SK-N-SH (cell line): ENCODE measurements at regions not wholly inside any gene's neighbourhood (a gene's known extent, or its start where the extent isn't known, plus 50 kb on each side); places are given as distances from the start of the nearest gene placed in this dataset.
A peak's percentile ranks its signal among the peaks of the same experiment; 100 is the strongest.

Experiments used
- CTCF ChIA-PET: fragments of 300-600, 350-600 bp; formaldehyde crosslinking; extraction: SDS; loops from one replicate; lab custom pipeline; 2021; lab: Yijun Ruan, JAX
- POLR2A ChIA-PET: fragments of 350-600 bp; sonication (Branson Sonifier 250); formaldehyde crosslinking; extraction: SDS; loops from one replicate; lab custom pipeline; 2020; ENCODE audit warnings: antibody characterized with exemption, inconsistent platforms; lab: Yijun Ruan, JAX
- DNase-seq: peaks from one replicate; pipeline ENCODE4 v3.0.0; 2012
- H2AFZ ChIP-seq: fragments of 200-600 bp; sonication (generic); 2 replicates; pipeline ENCODE4 v1.8.1; 2016; ENCODE audit warnings: antibody characterized with exemption, mild to moderate bottlenecking, low read depth
- H3F3A ChIP-seq: fragments of 200-600 bp; sonication (generic); replicated peaks from 2 replicates; pipeline ENCODE3; 2016; ENCODE audit warnings: antibody characterized with exemption, mild to moderate bottlenecking; ENCODE audit not compliant: insufficient read depth
- H3K27ac ChIP-seq, 2 experiments: fragments of 200-500 bp in 1 of 2; fragments of 200-600 bp in 1 of 2; sonication (Bioruptor generic) in 1 of 2; sonication (generic), shearing (Covaris generic) in 1 of 2; 2 replicates each; pipeline versions ENCODE4 v1.5.1 to v1.6.1; 2014 to 2016; ENCODE audit warnings: low read depth in 2 of 2, inconsistent platforms in 1 of 2, low read length in 1 of 2, mild to moderate bottlenecking in 1 of 2, mixed read lengths in 1 of 2
- H3K27me3 ChIP-seq: fragments of 200-600 bp; sonication (generic), shearing (Covaris generic); 2 replicates; pipeline ENCODE4 v1.6.1; 2016; ENCODE audit warnings: mixed run types; ENCODE audit not compliant: insufficient read depth
- H3K36me3 ChIP-seq, 2 experiments: fragments of 200-500 bp in 1 of 2; fragments of 200-600 bp in 1 of 2; sonication (Bioruptor generic) in 1 of 2; sonication (generic) in 1 of 2; replicated peaks in 1 of 2; 2 replicates each; pipeline versions ENCODE3 to v1.5.1; 2014 to 2016; ENCODE audit warnings: low read length in 1 of 2, mild to moderate bottlenecking in 1 of 2; ENCODE audit not compliant: insufficient read depth in 2 of 2, control insufficient read depth in 1 of 2
- H3K4me1 ChIP-seq, 2 experiments: fragments of 200-500 bp in 1 of 2; fragments of 200-600 bp in 1 of 2; sonication (Bioruptor generic) in 1 of 2; sonication (generic), shearing (Covaris generic) in 1 of 2; 2 replicates each; pipeline versions ENCODE4 v1.5.1 to v1.6.1; 2014 to 2016; ENCODE audit warnings: low read depth in 1 of 2, low read length in 1 of 2, mixed run types in 1 of 2; ENCODE audit not compliant: insufficient read depth in 2 of 2, control insufficient read depth in 1 of 2
- H3K4me2 ChIP-seq: fragments of 200-600 bp; sonication (generic), shearing (Covaris generic); 2 replicates; pipeline ENCODE4 v1.6.1; 2017; ENCODE audit warnings: mixed run types
- H3K4me3 ChIP-seq, 2 experiments: fragments of 200-500 bp in 1 of 2; fragments of 200-600 bp in 1 of 2; sonication (Bioruptor generic) in 1 of 2; sonication (generic), shearing (Covaris generic) in 1 of 2; 2 replicates each; pipeline versions ENCODE4 v1.5.1 to v1.8.1; 2014 to 2016; ENCODE audit warnings: low read depth in 2 of 2, inconsistent platforms in 1 of 2, low read length in 1 of 2, mild to moderate bottlenecking in 1 of 2, mixed read lengths in 1 of 2, moderate library complexity in 1 of 2
- H3K79me2 ChIP-seq: fragments of 200-600 bp; sonication (generic); 2 replicates; pipeline ENCODE4 v1.8.1; 2017; ENCODE audit warnings: mild to moderate bottlenecking; ENCODE audit not compliant: insufficient read depth
- H3K9ac ChIP-seq: fragments of 200-600 bp; sonication (generic); 2 replicates; pipeline ENCODE4 v1.6.1; 2017; ENCODE audit warnings: mixed run types
- H3K9me2 ChIP-seq: fragments of 200-600 bp; sonication (generic); 2 replicates; pipeline ENCODE4 v1.6.1; 2017; ENCODE audit warnings: mixed run types
- H3K9me3 ChIP-seq: fragments of 200-600 bp; sonication (generic); 2 replicates; pipeline ENCODE4 v1.6.1; 2017; ENCODE audit warnings: mixed run types, mild to moderate bottlenecking, moderate library complexity
- H4K20me1 ChIP-seq: fragments of 200-600 bp; sonication (generic); 2 replicates; pipeline ENCODE4 v1.6.1; 2017; ENCODE audit warnings: mild to moderate bottlenecking, mixed run types; ENCODE audit not compliant: insufficient read depth
- CHD2 ChIP-seq: fragments of 150-350 bp; IDR thresholded peaks from 2 replicates; pipeline ENCODE4 v1.6.1; 2018; ENCODE audit warnings: low read length; ENCODE audit not compliant: partially characterized antibody
- ELF1 ChIP-seq: IDR thresholded peaks from 2 replicates; pipeline ENCODE4 v1.4.0; 2012
- EP300 ChIP-seq, 2 experiments: IDR thresholded peaks; 2 replicates each; pipeline versions ENCODE4 v1.4.0 to v1.6.1; 2012; ENCODE audit warnings: borderline replicate concordance in 1 of 2, low read depth in 1 of 2, low read length in 1 of 2
- EZH2phosphoT487 ChIP-seq: fragments of 200-600 bp; sonication (generic); IDR thresholded peaks from 2 replicates; pipeline ENCODE4 v1.6.1; 2017; ENCODE audit warnings: low read depth, mixed run types, mild to moderate bottlenecking, antibody characterized with exemption, moderate library complexity, borderline replicate concordance
- FOSL2 ChIP-seq: IDR thresholded peaks from 2 replicates; pipeline ENCODE4 v1.4.0; 2012; ENCODE audit warnings: low read depth, mild to moderate bottlenecking, moderate library complexity, borderline replicate concordance
- GABPA ChIP-seq: IDR thresholded peaks from 2 replicates; pipeline ENCODE4 v1.4.0; 2012; ENCODE audit warnings: low read depth, mild to moderate bottlenecking
- GATA2 ChIP-seq: sonication (generic); formaldehyde crosslinking; IDR thresholded peaks from 2 replicates; pipeline ENCODE4 v1.5.0; 2020; ENCODE audit warnings: mild to moderate bottlenecking, missing genetic modification reagents
- JUND ChIP-seq: IDR thresholded peaks from 2 replicates; pipeline ENCODE4 v1.4.0; 2012
- MAX ChIP-seq: IDR thresholded peaks from 2 replicates; pipeline ENCODE4 v1.4.0; 2012; ENCODE audit warnings: low read depth
- MEF2A ChIP-seq: IDR thresholded peaks from 2 replicates; pipeline ENCODE4 v1.4.0; 2012; ENCODE audit warnings: low read depth, borderline replicate concordance
- MXI1 ChIP-seq: IDR thresholded peaks from 2 replicates; pipeline ENCODE4 v1.6.1; 2012; ENCODE audit warnings: mild to moderate bottlenecking, low read depth, low read length, improper control_type of control experiment
- NFIC ChIP-seq: IDR thresholded peaks from 2 replicates; pipeline ENCODE4 v1.4.0; 2012; ENCODE audit warnings: borderline replicate concordance
- NRF1 ChIP-seq: IDR thresholded peaks from 2 replicates; pipeline ENCODE4 v1.6.1; 2012; ENCODE audit warnings: low read depth, mild to moderate bottlenecking, low read length
- POLR2AphosphoS5 ChIP-seq: IDR thresholded peaks from 2 replicates; pipeline ENCODE4 v1.6.1; 2012; ENCODE audit warnings: low read depth, low read length
- RAD21 ChIP-seq: IDR thresholded peaks from 2 replicates; pipeline ENCODE4 v1.6.1; 2012; ENCODE audit warnings: mild to moderate bottlenecking, low read length
- RCOR1 ChIP-seq: fragments of 150-350 bp; IDR thresholded peaks from 2 replicates; pipeline ENCODE4 v1.6.1; 2017; ENCODE audit warnings: antibody characterized with exemption, low read length
- RFX5 ChIP-seq: IDR thresholded peaks from 2 replicates; pipeline ENCODE4 v1.6.1; 2012; ENCODE audit warnings: mild to moderate bottlenecking, improper control_type of control experiment, low read length
- RXRA ChIP-seq: IDR thresholded peaks from 2 replicates; pipeline ENCODE4 v1.4.0; 2012; ENCODE audit warnings: low read depth, mild to moderate bottlenecking, borderline replicate concordance
- SIN3A ChIP-seq: IDR thresholded peaks from 2 replicates; pipeline ENCODE4 v1.6.1; 2012; ENCODE audit warnings: low read depth, mild to moderate bottlenecking, low read length, moderate library complexity, borderline replicate concordance
- SMC3 ChIP-seq: IDR thresholded peaks from 2 replicates; pipeline ENCODE4 v1.6.1; 2012; ENCODE audit warnings: low read depth, low read length, improper control_type of control experiment
- TAF1 ChIP-seq: IDR thresholded peaks from 2 replicates; pipeline ENCODE4 v1.6.1; 2012; ENCODE audit warnings: low read depth, mild to moderate bottlenecking, low read length, moderate library complexity, borderline replicate concordance
- TCF12 ChIP-seq: IDR thresholded peaks from 2 replicates; pipeline ENCODE4 v1.4.0; 2012
- TEAD4 ChIP-seq: IDR thresholded peaks from 2 replicates; pipeline ENCODE4 v1.4.0; 2012; ENCODE audit warnings: mild to moderate bottlenecking, borderline replicate concordance; ENCODE audit not compliant: insufficient read depth
- USF2 ChIP-seq: fragments of 150-350 bp; IDR thresholded peaks from 2 replicates; pipeline ENCODE4 v1.6.1; 2017; ENCODE audit warnings: antibody characterized with exemption, low read length, low read depth, borderline replicate concordance
- YY1 ChIP-seq: IDR thresholded peaks from 2 replicates; pipeline ENCODE4 v1.4.0; 2012; ENCODE audit warnings: low read depth, mild to moderate bottlenecking
- WGBS: methylation state at CpG from one replicate; pipeline ENCODE4 v1.1.6; 2017; ENCODE audit warnings: low lambda C conversion rate; 5-methylcytosine and 5-hydroxymethylcytosine counted together

GRCh38 chr11:36777311-36777710, 179.3 kb upstream of the RAG2 start (continued):
- TF ChIP-seq EZH2phosphoT487 (no peak), TEAD4 (peak; percentile 69; the same call in 1 of the 2 replicates), TCF12 (peak; percentile 83), GABPA (no peak), RFX5 (no peak), ELF1 (no peak), EP300 (IDR thresholded peaks at IDR 0.05; ENCODE audit: borderline replicate concordance in 1 of 2, low read depth in 1 of 2, low read length in 1 of 2) (no peak), NRF1 (no peak), FOSL2 (peak; percentile 3; the same call in 1 of the 2 replicates), CHD2 (no peak), JUND (peak; percentile 60)

- POLR2A ChIA-PET = no interaction called here
- TF ChIP-seq EP300 (IDR thresholded peaks at IDR 0.05; ENCODE audit: borderline replicate concordance in 1 of 2, low read depth in 1 of 2, low read length in 1 of 2) (peak in 1 of 2 experiments; percentile 15; a peak in 1 of 4 replicates), MAX (no peak), RCOR1 (no peak), JUND (no peak), POLR2AphosphoS5 (no peak), SMC3 (no peak), GATA2 (CRISPR knock-in tag) (no peak)
- Histone ChIP-seq H3K4me1 (peaks cover 0 to 4% of the 10 kb centered on the region in 2 experiments; a peak in 2 of 4 replicates), H2AFZ (no peak overlapping the region), H3K4me3 (no peak overlapping the region), H3K79me2 (no peaks in the 10 kb centered on the region), H4K20me1 (no peaks in the 10 kb centered on the region), H3K4me2 (peak overlapping the region; percentile 35; the same call in 1 of the 2 replicates), H3F3A (peaks cover 24% of the 10 kb centered on the region), H3K9me3 (no peaks in the 10 kb centered on the region), H3K27me3 (no peaks in the 10 kb centered on the region), H3K9me2 (no peaks in the 10 kb centered on the region), H3K9ac (no peak overlapping the region), H3K27ac (peak overlapping the region; percentile 39 to 98; a peak in 3 of 4 replicates), H3K36me3 (no peaks in the 10 kb centered on the region)
- CTCF ChIA-PET = interaction anchor here (3.3 kb wide), 1 partner anchor 29 kb away, joined by 14 read pairs; no protein-coding TSS in a partner anchor
- DNase-seq = no peak
- 40% methylated on average over 2 of the region's 2 CpGs for WGBS
Measured at GRCh38 chr11:36775756-36776155, 177.7 kb upstream of the RAG2 start.

GRCh38 chr11:36775130-36775529, 177.1 kb upstream of the RAG2 start:
- H3K4me2 ChIP-seq = peak overlapping the region; percentile 35; the same call in 1 of the 2 replicates
- CTCF ChIA-PET = interaction anchor here (3.3 kb wide), 1 partner anchor 28 kb away, joined by 14 read pairs; no protein-coding TSS in a partner anchor
- no peak overlapping the region for H3K4me3 ChIP-seq
- peaks cover 0 to 4% of the 10 kb centered on the region in 2 experiments; a peak in 2 of 4 replicates for H3K4me1 ChIP-seq
- no peaks in the 10 kb centered on the region for H4K20me1 ChIP-seq
- POLR2A ChIA-PET = no interaction called here
- H3K27ac ChIP-seq = peak overlapping the region; percentile 56 to 98; a peak in 3 of 4 replicates
- H3K79me2 ChIP-seq = no peaks in the 10 kb centered on the region
- no peak for DNase-seq
- no peak overlapping the region for H2AFZ ChIP-seq
- H3K9me2 ChIP-seq = no peaks in the 10 kb centered on the region
- H3K9ac ChIP-seq = peak overlapping the region; percentile 63; the same call in 1 of the 2 replicates
- H3F3A ChIP-seq = peaks cover 24% of the 10 kb centered on the region
- no peaks in the 10 kb centered on the region for H3K36me3 ChIP-seq
- H3K27me3 ChIP-seq = no peaks in the 10 kb centered on the region
- no peaks in the 10 kb centered on the region for H3K9me3 ChIP-seq
- 11% methylated on average over 1 of the region's 1 CpG for WGBS
- TF ChIP-seq EP300 (IDR thresholded peaks at IDR 0.05; ENCODE audit: borderline replicate concordance in 1 of 2, low read depth in 1 of 2, low read length in 1 of 2) = peak in 1 of 2 experiments; percentile 99; a peak in 3 of 4 replicates
- no peak for TF ChIP-seq GATA2 (CRISPR knock-in tag)
- TF ChIP-seq SIN3A = 0 out of 2 replicates have a peak, but pooled peaks have one; percentile 60
- TF ChIP-seq TEAD4 = peak; percentile 99
- TF ChIP-seq FOSL2 = peak; percentile 86
- no peak for TF ChIP-seq YY1
- no peak for TF ChIP-seq RAD21
- TF ChIP-seq CHD2 = no peak
- peak; percentile 77 for TF ChIP-seq MEF2A
- TF ChIP-seq EZH2phosphoT487 = no peak
- TF ChIP-seq NRF1 = no peak
- peak; percentile 42; the same call in 1 of the 2 replicates for TF ChIP-seq MAX
- no peak for TF ChIP-seq RFX5
- TF ChIP-seq USF2 = no peak
- TF ChIP-seq NFIC = peak; percentile 99
- TF ChIP-seq SMC3 = no peak
- TF ChIP-seq MXI1 = no peak
- TF ChIP-seq RXRA = peak; percentile 81; the same call in 1 of the 2 replicates
- no peak for TF ChIP-seq TAF1
- TF ChIP-seq RCOR1 = no peak
